A549 (cell line): ENCODE measurements at regions not wholly inside any gene's neighbourhood (a gene's known extent, or its start where the extent isn't known, plus 50 kb on each side); places are given as distances from the start of the nearest gene placed in this dataset.
"Not testable (repeated sequence)": the region's sequence is repeated elsewhere in the genome, so short reads cannot be mapped to it uniquely, and the experiment has no call there.

Experiments used
- ATAC-seq, 2 experiments: fragments of 200-7000 bp in 1 of 2; fragments of >200 bp in 1 of 2; cut with Nextera tagmentation in 1 of 2; cut with Tn5 transposase in 1 of 2; 3 replicates each; pipeline versions ENCODE4 v1.8.0 to v1.9.1; 2018 to 2020; ENCODE audit warnings: mild to moderate bottlenecking in 1 of 2, moderate library complexity in 1 of 2
- CTCF ChIA-PET: fragments of 300-600 bp; sonication (Branson Sonifier 250); formaldehyde crosslinking; extraction: SDS; loops from one replicate; lab custom pipeline; 2021; ENCODE audit warnings: antibody characterized with exemption, inconsistent platforms; lab: Yijun Ruan, JAX
- POLR2A ChIA-PET: fragments of 350-600 bp; formaldehyde crosslinking; extraction: SDS; loops from one replicate; lab custom pipeline; 2021; ENCODE audit warnings: antibody characterized with exemption, inconsistent platforms; lab: Yijun Ruan, JAX
- DNase-seq, 2 experiments: peaks; one replicate each; pipeline versions ENCODE4 v3.0.0 to v3.0.0-alpha.2; 2011 to 2016; ENCODE audit warnings: low read depth in 1 of 2, low spot score in 1 of 2
- FAIRE-seq: peaks from 2 replicates; lab custom pipeline; 2011; peaks lifted over from hg19 to GRCh38; lab: Jason Lieb, UNC
- H3K27ac ChIP-seq, 2 experiments: fragments of >200 bp; sonication (Bioruptor Twin); formaldehyde crosslinking; 3 replicates each; pipeline ENCODE4 v1.5.1; 2016 to 2017
- H3K4me1 ChIP-seq: fragments of >200 bp; sonication (Bioruptor Twin); formaldehyde crosslinking; 3 replicates; pipeline ENCODE4 v1.6.1; 2016
- H3K4me2 ChIP-seq: fragments of >200 bp; sonication (Bioruptor Twin); formaldehyde crosslinking; 3 replicates; pipeline ENCODE4 v1.6.1; 2016
- H3K4me3 ChIP-seq: fragments of >200 bp; sonication (Bioruptor Twin); formaldehyde crosslinking; 3 replicates; pipeline ENCODE4 v1.5.1; 2016
- H3K9me3 ChIP-seq: fragments of >200 bp; sonication (Bioruptor Twin); formaldehyde crosslinking; 3 replicates; pipeline ENCODE4 v1.6.1; 2016
- ATOH8 ChIP-seq: fragments of 250-450 bp; sonication (Bioruptor Pico); IDR thresholded peaks from 2 replicates; pipeline ENCODE4 v1.5.0; 2020; ENCODE audit warnings: low read depth, mild to moderate bottlenecking, moderate library complexity
- BCL3 ChIP-seq: fragments of >200 bp; sonication (Bioruptor Twin); formaldehyde crosslinking; IDR thresholded peaks from 3 replicates; pipeline ENCODE4 v1.6.1; 2016
- CBX2 ChIP-seq: fragments of 200-600 bp; sonication (generic); IDR thresholded peaks from 2 replicates; pipeline ENCODE4 v1.6.1; 2016; ENCODE audit warnings: low read depth, mild to moderate bottlenecking, borderline replicate concordance
- CBX8 ChIP-seq: fragments of 200-600 bp; sonication (generic); IDR thresholded peaks from 2 replicates; pipeline ENCODE4 v1.6.1; 2016
- CEBPB ChIP-seq, 2 experiments: fragments of >200 bp in 1 of 2; sonication (Bioruptor Twin) in 1 of 2; formaldehyde crosslinking in 1 of 2; IDR thresholded peaks; 2 replicates each; pipeline ENCODE4 v1.6.1; 2012 to 2016
- EHF ChIP-seq: fragments of 250-450 bp; sonication (Bioruptor Pico); IDR thresholded peaks from 2 replicates; pipeline ENCODE4 v1.5.0; 2020; ENCODE audit warnings: mild to moderate bottlenecking
- EHMT2 ChIP-seq: fragments of 200-600 bp; sonication (generic); IDR thresholded peaks from 2 replicates; pipeline ENCODE4 v1.6.1; 2016; ENCODE audit warnings: antibody characterized with exemption, low read depth, mild to moderate bottlenecking, moderate library complexity
- FOSB ChIP-seq: fragments of 250-450 bp; sonication (Bioruptor Pico); IDR thresholded peaks from 2 replicates; pipeline ENCODE4 v1.5.0; 2020; ENCODE audit warnings: mild to moderate bottlenecking, moderate library complexity
- FOSL2 ChIP-seq, 2 experiments: fragments of 450-650 bp in 1 of 2; fragments of >200 bp in 1 of 2; sonication (Bioruptor Twin) in 1 of 2; formaldehyde crosslinking; IDR thresholded peaks; 2 replicates each; pipeline versions ENCODE4 v1.5.0 to v1.6.1; 2016 to 2020; ENCODE audit warnings: mild to moderate bottlenecking in 1 of 2, moderate library complexity in 1 of 2
- GATA3 ChIP-seq: IDR thresholded peaks from 2 replicates; pipeline ENCODE4 v1.6.1; 2012; ENCODE audit warnings: borderline replicate concordance
- HEYL ChIP-seq: fragments of 250-450 bp; sonication (Bioruptor Pico); IDR thresholded peaks from 2 replicates; pipeline ENCODE4 v1.8.0; 2021; ENCODE audit warnings: mild to moderate bottlenecking, moderate library complexity
- HOXB5 ChIP-seq: fragments of 250-450 bp; sonication (Bioruptor Pico); IDR thresholded peaks from 2 replicates; pipeline ENCODE4 v1.5.0; 2020; ENCODE audit warnings: mild to moderate bottlenecking, moderate library complexity
- JUN ChIP-seq, 2 experiments: fragments of >200 bp; sonication (Bioruptor Twin); formaldehyde crosslinking; IDR thresholded peaks; 2 replicates in 1 of 2; 3 replicates in 1 of 2; pipeline ENCODE4 v1.6.1; 2016 to 2017
- JUNB ChIP-seq: fragments of >200 bp; sonication (Bioruptor Twin); formaldehyde crosslinking; IDR thresholded peaks from 2 replicates; pipeline ENCODE4 v1.6.1; 2016
- MAFK ChIP-seq: fragments of 450-650 bp; IDR thresholded peaks from 2 replicates; pipeline ENCODE4 v1.6.1; 2014; ENCODE audit not compliant: partially characterized antibody
- MAZ ChIP-seq: fragments of 150-350 bp; IDR thresholded peaks from 2 replicates; pipeline ENCODE4 v1.6.1; 2014; ENCODE audit warnings: antibody characterized with exemption, low read depth, low read length, borderline replicate concordance
- NPAS2 ChIP-seq: fragments of 250-450 bp; sonication (Bioruptor Pico); IDR thresholded peaks from 2 replicates; pipeline ENCODE4 v1.8.0; 2022; ENCODE audit warnings: mild to moderate bottlenecking, moderate library complexity, borderline replicate concordance
- PHF8 ChIP-seq: fragments of 200-600 bp; sonication (generic); IDR thresholded peaks from 2 replicates; pipeline ENCODE4 v1.6.1; 2016; ENCODE audit warnings: low read depth, mild to moderate bottlenecking, antibody characterized with exemption, moderate library complexity, borderline replicate concordance
- POLR2A ChIP-seq: IDR thresholded peaks from 2 replicates; pipeline ENCODE4 v1.6.1; 2012; ENCODE audit warnings: mild to moderate bottlenecking, low read length
- POLR2AphosphoS2 ChIP-seq: conservative IDR thresholded peaks from 2 replicates; pipeline ENCODE4 v1.6.1; 2012; ENCODE audit warnings: low read length, improper control_type of control experiment, inconsistent platforms
- RAD21 ChIP-seq, 2 experiments: fragments of >200 bp in 1 of 2; sonication (Bioruptor Twin) in 1 of 2; formaldehyde crosslinking in 1 of 2; IDR thresholded peaks in 1 of 2; conservative IDR thresholded peaks in 1 of 2; 2 replicates in 1 of 2; 3 replicates in 1 of 2; pipeline ENCODE4 v1.6.1; 2012 to 2018; ENCODE audit warnings: inconsistent platforms in 1 of 2
- RCOR1 ChIP-seq: fragments of 150-350 bp; IDR thresholded peaks from 2 replicates; pipeline ENCODE4 v1.6.1; 2014; ENCODE audit warnings: antibody characterized with exemption, low read length, low read depth
- SMC3 ChIP-seq: fragments of >200 bp; sonication (Bioruptor Twin); formaldehyde crosslinking; IDR thresholded peaks from 3 replicates; pipeline ENCODE4 v1.6.1; 2018; ENCODE audit warnings: inconsistent platforms
- TFCP2L1 ChIP-seq: fragments of 250-450 bp; sonication (Bioruptor Pico); IDR thresholded peaks from 2 replicates; pipeline ENCODE4 v1.5.0; 2021; ENCODE audit warnings: mild to moderate bottlenecking
- TP53 ChIP-seq: fragments of 250-450 bp; sonication (Bioruptor Pico); IDR thresholded peaks from 2 replicates; pipeline ENCODE4 v1.5.0; 2021; ENCODE audit warnings: mild to moderate bottlenecking, moderate library complexity
- USF2 ChIP-seq: fragments of 450-650 bp; IDR thresholded peaks from 2 replicates; pipeline ENCODE4 v1.6.1; 2014; ENCODE audit warnings: antibody characterized with exemption
- ZC3H11A ChIP-seq: fragments of 450-650 bp; IDR thresholded peaks from 2 replicates; pipeline ENCODE4 v1.6.1; 2014; ENCODE audit warnings: antibody characterized with exemption, mild to moderate bottlenecking
- ZNF302 ChIP-seq: fragments of 250-450 bp; sonication (Bioruptor Pico); IDR thresholded peaks from 2 replicates; pipeline ENCODE4 v1.9.0; 2021; ENCODE audit warnings: inconsistent platforms, mild to moderate bottlenecking, moderate library complexity
- WGBS: methylation state at CpG from one replicate; pipeline ENCODE4 v1.1.6; 2017; ENCODE audit errors: missing lambda C conversion rate; 5-methylcytosine and 5-hydroxymethylcytosine counted together

GRCh38 chr9:102225841-102226441 is 487.5 kb upstream of the GRIN3A start:
- H3K4me1 ChIP-seq: no peaks in the 10 kb centered on the region
- H3K4me2 ChIP-seq: no peak overlapping the region
- ATAC-seq (no peak), FAIRE-seq (no peak), DNase-seq (no peak)
- POLR2A ChIA-PET: no interaction called here
- TF ChIP-seq MAFK (peak; percentile 76), RCOR1 (no peak)
- no peak overlapping the region for H3K27ac ChIP-seq
- CTCF ChIA-PET: interaction anchor here (1.0 kb wide), 1 partner anchor 47 kb away, joined by 3 read pairs; no protein-coding TSS in a partner anchor
- WGBS: 88% methylated on average over 1 of the region's 1 CpG
- H3K9me3 ChIP-seq: no peaks in the 10 kb centered on the region
- no peak overlapping the region for H3K4me3 ChIP-seq

- H3K4me3 ChIP-seq, H3K27ac ChIP-seq, H3K4me2 ChIP-seq, H3K4me1 ChIP-seq, DNase-seq, H3K9me3 ChIP-seq, FAIRE-seq, CTCF ChIA-PET, POLR2A ChIA-PET, ATAC-seq: not testable (repeated sequence)
- WGBS: 25% methylated on average over 26 of the region's 27 CpGs
Observed at GRCh38 chr9:102223320-102224136, 485.1 kb upstream of the GRIN3A start.

- CTCF ChIA-PET: no interaction called here
- no peaks in the 10 kb centered on the region for H3K9me3 ChIP-seq
- FAIRE-seq (no peak), DNase-seq (no peak)
- no peak overlapping the region for H3K27ac ChIP-seq
- H3K4me1 ChIP-seq: no peaks in the 10 kb centered on the region
- TF ChIP-seq RAD21 (conservative IDR thresholded peaks at IDR 0.05 in 1 of 2, IDR thresholded peaks at IDR 0.05 in 1 of 2) (no peak), MAZ (no peak), CBX2 (no peak), CBX8 (no peak), SMC3 (no peak), MAFK (no peak), USF2 (no peak), HEYL (no peak), PHF8 (no peak), FOSB (CRISPR knock-in tag) (no peak), POLR2A (no peak), ZNF302 (CRISPR knock-in tag) (no peak), FOSL2 (IDR thresholded peaks at IDR 0.05) (no peak), FOSL2 (CRISPR knock-in tag; IDR thresholded peaks at IDR 0.05) (no peak), TFCP2L1 (CRISPR knock-in tag) (no peak), POLR2AphosphoS2 (no peak), NPAS2 (no peak)
- TF ChIP-seq, all 56 proteins: peak for 0
- 9% methylated on average over 3 of the region's 3 CpGs for WGBS
- no peak overlapping the region for H3K4me3 ChIP-seq
- no peak for ATAC-seq
- POLR2A ChIA-PET: no interaction called here
- no peak overlapping the region for H3K4me2 ChIP-seq
Observed at GRCh38 chr9:102209176-102209575, 470.7 kb upstream of the GRIN3A start.

- FAIRE-seq: no peak
- no peak for TF ChIP-seq EHMT2
- no peak for TF ChIP-seq JUNB
- no peak for TF ChIP-seq TFCP2L1 (CRISPR knock-in tag)
- TF ChIP-seq SMC3: no peak
- no peak for TF ChIP-seq BCL3
- no peak for TF ChIP-seq TP53
- TF ChIP-seq FOSL2 (IDR thresholded peaks at IDR 0.05): no peak
- TF ChIP-seq FOSL2 (CRISPR knock-in tag; IDR thresholded peaks at IDR 0.05): no peak
- no peak for TF ChIP-seq EHF (CRISPR knock-in tag)
- TF ChIP-seq PHF8: no peak
- TF ChIP-seq MAFK: no peak
- no peak for TF ChIP-seq HOXB5 (CRISPR knock-in tag)
- TF ChIP-seq JUN (IDR thresholded peaks at IDR 0.05): no peak
- no peak for TF ChIP-seq ZC3H11A
- no peak for TF ChIP-seq CEBPB (IDR thresholded peaks at IDR 0.05)
- no peak for TF ChIP-seq ATOH8
- TF ChIP-seq GATA3: no peak
Observed at GRCh38 chr9:102206432-102206831, 468.0 kb upstream of the GRIN3A start.

More at GRCh38 chr9:102206432-102206831, 468.0 kb upstream of the GRIN3A start:
- no peak overlapping the region for H3K4me2 ChIP-seq
- no peak overlapping the region for H3K27ac ChIP-seq
- H3K4me1 ChIP-seq: no peaks in the 10 kb centered on the region
- ATAC-seq: no peak
- WGBS: 9% methylated on average over 4 of the region's 4 CpGs
- no peak for DNase-seq
- no peaks in the 10 kb centered on the region for H3K9me3 ChIP-seq
- no peak overlapping the region for H3K4me3 ChIP-seq
- POLR2A ChIA-PET: no interaction called here
- CTCF ChIA-PET: no interaction called here
